ENCODE measurements at regions not wholly inside any gene's neighbourhood (a gene's known extent, or its start where the extent isn't known, plus 50 kb on each side); places are given as distances from the start of the nearest gene placed in this dataset.

- Histone ChIP-seq H3K9ac (ENCODE audit: low read depth in 1 of 2, low read length in 2 of 2) (no peak overlapping the region), H3K36me3 (ENCODE audit: control insufficient read depth in 4 of 4, insufficient read depth in 3 of 4, low read depth in 1 of 4, low read length in 3 of 4) (no peaks in the 10 kb centered on the region), H3K4me3 (ENCODE audit: low read depth in 1 of 3, low read length in 3 of 3) (no peak overlapping the region), H3K9me3 (ENCODE audit: control insufficient read depth in 4 of 4, low read length in 3 of 4) (peaks cover 0 to 1% (median 0%) of the 10 kb centered on the region in 4 donors), H3K27ac (ENCODE audit: low read depth in 1 of 2, low read length in 2 of 2) (no peak overlapping the region), H3K4me1 (ENCODE audit: control insufficient read depth in 4 of 4, insufficient read depth in 4 of 4, low read length in 3 of 4) (no peaks in the 10 kb centered on the region), H3K27me3 (ENCODE audit: control insufficient read depth in 4 of 4, insufficient read depth in 4 of 4, low read length in 3 of 4) (no peaks in the 10 kb centered on the region)
- no peak for DNase-seq (ENCODE audit: low spot score)
- WGBS: 73% methylated on average over 2 of the region's 2 CpGs
- TF ChIP-seq HNF4A (conservative IDR thresholded peaks at IDR 0.05) (no peak), TAF1 (conservative IDR thresholded peaks at IDR 0.05) (no peak), ATF3 (IDR thresholded peaks at IDR 0.05) (no peak), CTCF (IDR thresholded peaks at IDR 0.05; ENCODE audit: low read depth, low read length, missing input control) (no peak), NR2F2 (IDR thresholded peaks at IDR 0.05) (no peak), FOXA1 (IDR thresholded peaks at IDR 0.05) (no peak), REST (IDR thresholded peaks at IDR 0.05) (no peak), MAX (IDR thresholded peaks at IDR 0.05) (no peak), JUND (IDR thresholded peaks at IDR 0.05) (no peak), ZBTB33 (IDR thresholded peaks at IDR 0.05) (no peak)
Measured at GRCh38 chr12:83574142-83574541, 887.4 kb downstream of the TMTC2 start.

GRCh38 chr12:83573671-83574070, 887.0 kb downstream of the TMTC2 start:
- Histone ChIP-seq H3K27ac (ENCODE audit: low read depth in 1 of 2, low read length in 2 of 2) (no peak overlapping the region), H3K9me3 (ENCODE audit: control insufficient read depth in 4 of 4, low read length in 3 of 4) (peaks cover 0 to 1% (median 0%) of the 10 kb centered on the region in 4 donors), H3K4me1 (ENCODE audit: control insufficient read depth in 4 of 4, insufficient read depth in 4 of 4, low read length in 3 of 4) (no peaks in the 10 kb centered on the region), H3K36me3 (ENCODE audit: control insufficient read depth in 4 of 4, insufficient read depth in 3 of 4, low read depth in 1 of 4, low read length in 3 of 4) (no peaks in the 10 kb centered on the region), H3K27me3 (ENCODE audit: control insufficient read depth in 4 of 4, insufficient read depth in 4 of 4, low read length in 3 of 4) (no peaks in the 10 kb centered on the region), H3K9ac (ENCODE audit: low read depth in 1 of 2, low read length in 2 of 2) (no peak overlapping the region), H3K4me3 (ENCODE audit: low read depth in 1 of 3, low read length in 3 of 3) (no peak overlapping the region)
- no peak for DNase-seq (ENCODE audit: low spot score)
- 66% methylated on average over 4 of the region's 4 CpGs for WGBS
- TF ChIP-seq TAF1 (conservative IDR thresholded peaks at IDR 0.05) (no peak), HNF4G (IDR thresholded peaks at IDR 0.05) (no peak), CTCF (IDR thresholded peaks at IDR 0.05; ENCODE audit: low read depth, low read length, missing input control) (no peak), HNF4A (conservative IDR thresholded peaks at IDR 0.05) (no peak), MAX (IDR thresholded peaks at IDR 0.05) (no peak), SP1 (IDR thresholded peaks at IDR 0.05) (no peak), FOXA2 (IDR thresholded peaks at IDR 0.05) (no peak), ATF3 (IDR thresholded peaks at IDR 0.05) (no peak)
